ENCODE measurements at regions not wholly inside any gene's neighbourhood (a gene's known extent, or its start where the extent isn't known, plus 50 kb on each side); places are given as distances from the start of the nearest gene placed in this dataset.

GRCh38 chr12:58142991-58143390 is 201.6 kb downstream of the ATP23 start:
- ChIA-PET POLR2A (no interaction called here), CTCF (no interaction called here)
- no peaks in the 10 kb centered on the region for H4K20me1 ChIP-seq (ENCODE audit: insufficient read depth)
- no peaks in the 10 kb centered on the region for H3K79me2 ChIP-seq (ENCODE audit: insufficient read depth)
- H3K27ac ChIP-seq (ENCODE audit: low read depth in 2 of 2, low read length in 1 of 2) = no peak overlapping the region
- H3K36me3 ChIP-seq (replicated peaks in 1 of 2; ENCODE audit: control insufficient read depth in 1 of 2, insufficient read depth in 2 of 2, low read length in 1 of 2) = no peaks in the 10 kb centered on the region
- 4% methylated on average over 2 of the region's 2 CpGs for WGBS (ENCODE audit: low lambda C conversion rate)
- no peak overlapping the region for H3K9ac ChIP-seq
- DNase-seq = no peak
- no peaks in the 10 kb centered on the region for H3K27me3 ChIP-seq (ENCODE audit: insufficient read depth)
- H3K9me2 ChIP-seq = no peaks in the 10 kb centered on the region
- no peak overlapping the region for H3K4me3 ChIP-seq (ENCODE audit: low read depth in 2 of 2, low read length in 1 of 2)
- no peaks in the 10 kb centered on the region for H3K4me1 ChIP-seq (ENCODE audit: control insufficient read depth in 1 of 2, insufficient read depth in 2 of 2, low read depth in 1 of 2, low read length in 1 of 2)
- H3K4me2 ChIP-seq = no peak overlapping the region
- H3K9me3 ChIP-seq = no peaks in the 10 kb centered on the region
- no peak for TF ChIP-seq EP300 (IDR thresholded peaks at IDR 0.05; ENCODE audit: borderline replicate concordance in 1 of 2, low read depth in 1 of 2, low read length in 1 of 2)
- TF ChIP-seq ELF1 (IDR thresholded peaks at IDR 0.05) = no peak
- no peak for TF ChIP-seq MXI1 (IDR thresholded peaks at IDR 0.05; ENCODE audit: low read depth, low read length)
- TF ChIP-seq TAF1 (IDR thresholded peaks at IDR 0.05; ENCODE audit: borderline replicate concordance, low read depth, low read length) = no peak
- no peak overlapping the region for H2AFZ ChIP-seq (ENCODE audit: low read depth)
- peaks cover under 1% of the 10 kb centered on the region for H3F3A ChIP-seq (replicated peaks; ENCODE audit: insufficient read depth)

- H3F3A ChIP-seq (replicated peaks; ENCODE audit: insufficient read depth) = peaks cover 6% of the 10 kb centered on the region
- no peaks in the 10 kb centered on the region for H3K9me3 ChIP-seq
- H4K20me1 ChIP-seq (ENCODE audit: insufficient read depth) = no peaks in the 10 kb centered on the region
- H3K27ac ChIP-seq (ENCODE audit: low read depth in 2 of 2, low read length in 1 of 2) = no peak overlapping the region
- H3K4me1 ChIP-seq (ENCODE audit: control insufficient read depth in 1 of 2, insufficient read depth in 2 of 2, low read depth in 1 of 2, low read length in 1 of 2) = no peaks in the 10 kb centered on the region
- H3K4me3 ChIP-seq (ENCODE audit: low read depth in 2 of 2, low read length in 1 of 2) = no peak overlapping the region
- no peak overlapping the region for H2AFZ ChIP-seq (ENCODE audit: low read depth)
- TF ChIP-seq RCOR1 (IDR thresholded peaks at IDR 0.05; ENCODE audit: low read length) = no peak
- TF ChIP-seq JUND (IDR thresholded peaks at IDR 0.05) = no peak
- TF ChIP-seq SIN3A (IDR thresholded peaks at IDR 0.05; ENCODE audit: borderline replicate concordance, low read depth, low read length) = no peak
- TF ChIP-seq POLR2AphosphoS5 (IDR thresholded peaks at IDR 0.05; ENCODE audit: low read depth, low read length) = no peak
- no peak for TF ChIP-seq GABPA (IDR thresholded peaks at IDR 0.05; ENCODE audit: low read depth)
- TF ChIP-seq YY1 (IDR thresholded peaks at IDR 0.05; ENCODE audit: low read depth) = no peak
- TF ChIP-seq MEF2A (IDR thresholded peaks at IDR 0.05; ENCODE audit: borderline replicate concordance, low read depth) = no peak
- TF ChIP-seq RXRA (IDR thresholded peaks at IDR 0.05; ENCODE audit: borderline replicate concordance, low read depth) = no peak
- TF ChIP-seq ZBTB33 (IDR thresholded peaks at IDR 0.05; ENCODE audit: borderline replicate concordance, low read depth) = no peak
- TF ChIP-seq RFX5 (IDR thresholded peaks at IDR 0.05; ENCODE audit: low read length) = no peak
- TF ChIP-seq FOSL2 (IDR thresholded peaks at IDR 0.05; ENCODE audit: borderline replicate concordance, low read depth) = no peak
- TF ChIP-seq TAF1 (IDR thresholded peaks at IDR 0.05; ENCODE audit: borderline replicate concordance, low read depth, low read length) = no peak
- TF ChIP-seq, protein P1, sequence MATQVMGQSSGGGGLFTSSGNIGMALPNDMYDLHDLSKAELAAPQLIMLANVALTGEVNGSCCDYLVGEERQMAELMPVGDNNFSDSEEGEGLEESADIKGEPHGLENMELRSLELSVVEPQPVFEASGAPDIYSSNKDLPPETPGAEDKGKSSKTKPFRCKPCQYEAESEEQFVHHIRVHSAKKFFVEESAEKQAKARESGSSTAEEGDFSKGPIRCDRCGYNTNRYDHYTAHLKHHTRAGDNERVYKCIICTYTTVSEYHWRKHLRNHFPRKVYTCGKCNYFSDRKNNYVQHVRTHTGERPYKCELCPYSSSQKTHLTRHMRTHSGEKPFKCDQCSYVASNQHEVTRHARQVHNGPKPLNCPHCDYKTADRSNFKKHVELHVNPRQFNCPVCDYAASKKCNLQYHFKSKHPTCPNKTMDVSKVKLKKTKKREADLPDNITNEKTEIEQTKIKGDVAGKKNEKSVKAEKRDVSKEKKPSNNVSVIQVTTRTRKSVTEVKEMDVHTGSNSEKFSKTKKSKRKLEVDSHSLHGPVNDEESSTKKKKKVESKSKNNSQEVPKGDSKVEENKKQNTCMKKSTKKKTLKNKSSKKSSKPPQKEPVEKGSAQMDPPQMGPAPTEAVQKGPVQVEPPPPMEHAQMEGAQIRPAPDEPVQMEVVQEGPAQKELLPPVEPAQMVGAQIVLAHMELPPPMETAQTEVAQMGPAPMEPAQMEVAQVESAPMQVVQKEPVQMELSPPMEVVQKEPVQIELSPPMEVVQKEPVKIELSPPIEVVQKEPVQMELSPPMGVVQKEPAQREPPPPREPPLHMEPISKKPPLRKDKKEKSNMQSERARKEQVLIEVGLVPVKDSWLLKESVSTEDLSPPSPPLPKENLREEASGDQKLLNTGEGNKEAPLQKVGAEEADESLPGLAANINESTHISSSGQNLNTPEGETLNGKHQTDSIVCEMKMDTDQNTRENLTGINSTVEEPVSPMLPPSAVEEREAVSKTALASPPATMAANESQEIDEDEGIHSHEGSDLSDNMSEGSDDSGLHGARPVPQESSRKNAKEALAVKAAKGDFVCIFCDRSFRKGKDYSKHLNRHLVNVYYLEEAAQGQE (IDR thresholded peaks at IDR 0.05; ENCODE audit: low read depth, low read length) = no peak
- TF ChIP-seq EP300 (IDR thresholded peaks at IDR 0.05; ENCODE audit: borderline replicate concordance in 1 of 2, low read depth in 1 of 2, low read length in 1 of 2) = no peak
- no peak for TF ChIP-seq FOXJ3 (CRISPR knock-in tag; IDR thresholded peaks at IDR 0.05)
- no peak for TF ChIP-seq MXI1 (IDR thresholded peaks at IDR 0.05; ENCODE audit: low read depth, low read length)
- TF ChIP-seq NFIC (IDR thresholded peaks at IDR 0.05; ENCODE audit: borderline replicate concordance) = no peak
- TF ChIP-seq ELF1 (IDR thresholded peaks at IDR 0.05) = no peak
- no peak overlapping the region for H3K9ac ChIP-seq
- H3K4me2 ChIP-seq = no peak overlapping the region
- H3K9me2 ChIP-seq = no peaks in the 10 kb centered on the region
- 8% methylated on average over 6 of the region's 6 CpGs for WGBS (ENCODE audit: low lambda C conversion rate)
- POLR2A ChIA-PET = no interaction called here
- DNase-seq = no peak
- H3K36me3 ChIP-seq (replicated peaks in 1 of 2; ENCODE audit: control insufficient read depth in 1 of 2, insufficient read depth in 2 of 2, low read length in 1 of 2) = no peaks in the 10 kb centered on the region
- H3K79me2 ChIP-seq (ENCODE audit: insufficient read depth) = no peaks in the 10 kb centered on the region
- CTCF ChIA-PET = no interaction called here
- H3K27me3 ChIP-seq (ENCODE audit: insufficient read depth) = no peaks in the 10 kb centered on the region
These were observed 202.2 kb downstream of the ATP23 start for GRCh38 chr12:58143498-58143995.
